NCI-H2107 treated with DMSO at 0.1 percent for 48 hours (cell line): ENCODE measurements at regions not wholly inside any gene's neighbourhood (a gene's known extent, or its start where the extent isn't known, plus 50 kb on each side); places are given as distances from the start of the nearest gene placed in this dataset.
"Not testable (repeated sequence)": the region's sequence is repeated elsewhere in the genome, so short reads cannot be mapped to it uniquely, and the experiment has no call there.

ENCODE experiments used
- DNase-seq: peaks from one replicate; lab custom pipeline; 2025; ENCODE audit not compliant: unreplicated experiment; lab: John Stamatoyannopoulos, UW

DNA sequence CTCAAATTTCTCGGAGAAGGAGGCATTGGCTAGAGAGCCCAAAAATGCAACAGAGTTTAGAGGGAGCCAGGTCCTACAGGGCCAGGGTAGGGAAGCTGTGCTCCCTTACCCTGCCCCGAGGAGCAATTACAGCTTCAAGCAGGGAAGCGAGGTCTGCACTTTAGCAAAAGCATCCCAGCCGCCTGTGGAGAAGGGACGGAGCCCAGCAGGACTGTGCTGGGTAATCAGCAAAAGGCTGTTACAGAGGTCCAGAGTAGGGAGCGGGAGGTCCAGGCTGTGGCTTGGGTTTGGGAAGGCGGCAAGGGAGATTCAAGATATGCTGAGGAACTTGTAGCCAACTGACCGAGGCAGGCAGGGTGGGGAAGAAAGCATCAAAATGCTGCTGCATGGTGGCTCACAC is 162.6 kb downstream of the TMEM132E start:
- DNase-seq, result no peak

DNA sequence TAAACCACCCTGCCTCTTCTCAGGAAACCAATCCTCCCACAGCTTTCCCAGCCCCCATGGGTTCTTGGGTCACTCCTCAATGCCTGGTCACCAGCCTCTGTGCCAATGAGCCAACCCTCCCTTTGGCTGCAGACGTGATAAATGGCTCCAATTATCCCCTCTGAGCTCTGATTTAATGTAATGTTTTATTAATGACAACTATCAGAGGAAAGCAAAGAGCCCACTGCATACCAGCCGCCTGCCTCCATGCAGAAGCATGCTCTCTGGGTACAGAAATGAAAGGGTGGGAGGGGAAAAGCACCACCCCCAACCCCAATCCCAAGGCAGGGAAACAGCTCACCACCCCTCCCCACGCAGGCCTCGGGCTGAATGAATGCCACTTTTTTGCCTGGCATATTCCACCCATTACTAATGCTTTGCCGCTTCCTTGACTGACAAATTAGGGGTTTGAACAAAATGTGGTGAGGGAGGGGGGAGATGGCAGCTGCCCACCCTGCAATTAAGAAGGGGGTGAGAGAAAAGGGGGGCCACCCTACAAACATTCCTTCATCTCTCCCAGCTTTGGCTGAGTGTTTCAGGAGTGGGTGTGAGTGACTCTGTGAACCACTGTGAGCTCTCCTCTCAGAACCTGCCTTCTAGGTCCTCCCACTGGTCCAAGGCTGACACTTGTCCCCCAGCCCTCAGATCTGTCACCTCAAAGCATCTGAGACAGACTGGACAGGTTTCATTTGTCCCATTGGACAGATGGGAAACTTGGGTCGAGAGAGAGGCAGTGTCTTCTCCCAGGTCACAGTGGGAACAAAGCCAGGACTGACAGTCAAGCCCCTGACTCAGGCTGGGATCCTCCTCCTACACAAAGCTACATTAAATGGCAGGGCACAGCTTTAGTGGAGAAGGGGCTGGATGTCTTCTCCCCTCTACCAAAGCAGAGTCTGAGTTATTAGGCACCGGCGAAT is 161.5 kb downstream of the TMEM132E start:
- no peak for DNase-seq

- DNase-seq, result no peak
These were observed 160.0 kb downstream of the TMEM132E start for GRCh38 chr17:34739386-34739785.

- DNase-seq, result not testable (repeated sequence)
These were observed 158.3 kb downstream of the TMEM132E start for GRCh38 chr17:34737673-34738072.

DNA sequence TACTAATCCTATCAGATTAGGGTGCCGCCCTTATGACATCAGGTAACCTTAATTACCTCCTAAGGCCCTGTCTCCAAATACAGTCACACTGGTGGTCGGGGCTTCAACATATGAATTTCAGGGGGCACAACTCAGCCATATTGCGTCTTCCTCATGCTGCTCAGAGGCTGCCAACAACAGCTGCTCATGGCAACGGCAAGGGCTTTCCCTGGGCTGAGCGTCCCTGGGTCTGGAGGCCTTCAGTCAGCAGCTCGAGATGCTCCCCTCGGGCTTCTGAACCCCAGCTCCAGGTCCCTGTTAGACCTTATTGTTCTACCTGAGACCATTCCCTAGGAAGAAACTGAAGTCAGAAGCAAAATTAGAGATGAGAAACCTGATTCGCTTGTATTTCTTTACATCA is 157.2 kb downstream of the TMEM132E start:
- no peak for DNase-seq

- DNase-seq, result no peak
These were observed 154.0 kb downstream of the TMEM132E start for GRCh38 chr17:34733333-34733732.

GRCh38 chr17:34730816-34731215 is 151.4 kb downstream of the TMEM132E start:
- no peak for DNase-seq

- no peak for DNase-seq
These were observed 149.5 kb downstream of the TMEM132E start for GRCh38 chr17:34728771-34729310.

- no peak for DNase-seq
These were observed 148.2 kb downstream of the TMEM132E start for GRCh38 chr17:34727601-34728000.

DNA sequence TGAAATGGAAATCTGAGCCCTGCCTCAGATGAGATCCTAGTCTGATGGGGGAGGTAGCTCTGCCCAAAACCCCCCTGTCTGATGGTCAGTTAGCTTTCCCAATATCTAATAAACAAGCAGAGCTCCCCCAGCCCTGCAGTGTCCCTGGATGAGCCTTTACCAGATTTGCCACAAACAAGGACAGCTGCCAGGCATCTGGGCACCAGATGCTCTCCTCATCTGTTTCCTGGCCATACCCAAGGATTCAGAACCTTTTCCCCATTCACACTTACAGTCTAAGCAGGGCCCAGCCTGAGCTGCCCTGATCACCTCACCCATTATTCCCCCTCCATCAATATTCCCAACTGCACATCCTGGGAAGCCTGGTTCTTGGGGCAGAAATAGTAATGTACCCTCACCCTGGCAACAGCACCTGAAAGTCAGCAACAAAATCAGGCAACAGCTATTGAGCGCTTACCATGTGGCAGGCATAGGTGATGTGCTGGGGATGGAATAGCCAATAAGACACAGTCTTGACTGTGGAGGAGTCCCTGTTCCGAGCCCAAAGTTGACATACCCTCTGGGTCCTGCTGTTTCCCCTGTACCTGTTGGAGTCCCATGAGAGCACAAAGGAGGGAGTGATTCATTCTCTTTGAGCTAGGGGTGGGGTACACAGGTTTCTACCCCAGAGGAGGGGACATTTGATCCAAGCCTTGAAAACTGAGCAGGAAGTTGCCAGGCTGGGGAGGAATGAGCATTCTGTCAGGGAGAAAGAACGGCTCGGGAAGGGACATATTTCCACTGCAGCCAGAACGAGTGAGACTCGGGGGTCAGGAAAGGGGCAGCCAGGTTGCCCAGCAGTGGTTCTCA is 147.4 kb downstream of the TMEM132E start:
- no peak for DNase-seq

- DNase-seq, result no peak
These were observed 146.3 kb downstream of the TMEM132E start for GRCh38 chr17:34725725-34726124.

DNA sequence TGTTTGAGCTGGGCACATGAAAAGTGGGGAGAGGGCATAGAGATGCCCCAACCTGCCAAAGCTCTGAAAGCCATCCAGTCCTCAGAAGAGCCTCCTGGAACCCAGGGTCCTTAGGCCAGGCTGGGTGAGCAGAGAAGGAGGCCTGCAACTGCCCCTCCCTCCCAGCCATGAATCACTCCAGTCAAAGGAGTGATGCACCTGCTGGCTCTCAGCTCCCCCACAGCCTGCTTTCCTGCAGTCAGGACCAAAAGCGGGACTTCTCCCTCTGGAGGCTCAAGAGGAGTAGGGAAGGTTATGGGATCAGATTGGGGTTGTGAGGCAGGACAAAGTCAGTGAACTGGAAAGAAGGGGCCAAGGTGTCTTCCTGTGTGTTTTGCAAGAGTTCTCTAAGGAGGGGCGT is 145.6 kb downstream of the TMEM132E start:
- peak; percentile 62 for DNase-seq

GRCh38 chr17:34723875-34724274 is 144.5 kb downstream of the TMEM132E start:
- DNase-seq, result peak; percentile 64

GRCh38 chr17:34721326-34721725 is 141.9 kb downstream of the TMEM132E start:
- no peak for DNase-seq

DNA sequence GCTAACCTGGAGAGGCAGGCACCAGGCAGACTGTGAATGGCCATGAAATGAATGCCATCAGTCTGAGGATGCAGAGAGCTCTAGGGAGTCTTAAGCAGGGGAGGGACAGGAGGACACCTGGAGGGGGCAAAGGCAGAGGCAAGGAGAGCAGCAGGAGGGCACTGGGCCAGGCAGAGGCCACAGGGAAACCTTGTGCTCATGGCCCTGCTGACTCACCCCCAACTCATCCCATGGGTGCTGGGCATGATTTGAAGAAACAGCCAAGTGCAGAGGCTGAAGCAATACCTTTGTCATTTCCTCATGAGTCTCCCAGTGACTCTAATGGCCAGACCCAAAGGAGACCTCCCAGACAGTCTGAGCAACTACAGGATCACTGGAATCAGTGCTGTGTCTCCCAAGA is 141.4 kb downstream of the TMEM132E start:
- DNase-seq, result no peak

DNA sequence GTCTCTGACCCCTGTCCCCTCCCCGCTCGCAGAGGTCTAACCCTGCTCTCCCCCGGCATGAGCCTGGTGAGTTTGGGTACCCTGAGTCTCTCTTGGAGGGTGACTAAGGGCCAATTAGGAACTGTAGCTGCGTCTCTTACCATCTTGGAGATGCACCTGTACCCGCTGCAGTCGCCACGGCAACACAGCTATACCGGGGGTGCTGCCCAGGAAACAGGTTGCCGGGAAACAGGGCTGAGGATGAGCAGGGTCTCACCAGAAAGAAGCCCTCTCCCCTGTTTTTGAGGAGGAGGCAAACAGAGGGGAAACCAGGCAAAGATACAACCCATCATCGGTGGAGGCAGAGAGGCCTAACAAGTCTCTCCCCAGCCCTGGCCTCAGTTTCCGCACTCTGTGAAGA is 140.2 kb downstream of the TMEM132E start:
- DNase-seq, result no peak

DNA sequence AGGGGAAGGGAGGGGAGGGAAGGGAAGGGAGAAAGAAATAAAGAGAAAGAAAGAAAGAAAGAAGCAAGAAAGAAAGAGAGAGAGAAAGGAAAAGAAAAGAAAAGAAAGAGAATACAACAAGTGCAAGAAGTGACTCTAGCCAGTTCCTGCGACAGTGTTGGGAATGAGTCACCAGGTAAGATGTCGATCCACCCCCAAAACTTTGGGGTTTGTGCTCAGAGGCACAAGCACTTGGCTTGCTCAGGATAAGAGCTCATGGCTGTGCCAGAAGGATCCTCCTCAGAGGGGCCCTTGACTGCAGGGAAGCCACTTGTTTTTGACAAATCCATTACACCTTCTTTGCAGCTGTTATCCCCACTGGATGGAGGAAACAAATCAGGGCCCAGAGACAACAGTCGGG is 137.7 kb downstream of the TMEM132E start:
- DNase-seq, result no peak

- DNase-seq, result no peak
These were observed 136.9 kb downstream of the TMEM132E start for GRCh38 chr17:34716291-34716690.

DNA sequence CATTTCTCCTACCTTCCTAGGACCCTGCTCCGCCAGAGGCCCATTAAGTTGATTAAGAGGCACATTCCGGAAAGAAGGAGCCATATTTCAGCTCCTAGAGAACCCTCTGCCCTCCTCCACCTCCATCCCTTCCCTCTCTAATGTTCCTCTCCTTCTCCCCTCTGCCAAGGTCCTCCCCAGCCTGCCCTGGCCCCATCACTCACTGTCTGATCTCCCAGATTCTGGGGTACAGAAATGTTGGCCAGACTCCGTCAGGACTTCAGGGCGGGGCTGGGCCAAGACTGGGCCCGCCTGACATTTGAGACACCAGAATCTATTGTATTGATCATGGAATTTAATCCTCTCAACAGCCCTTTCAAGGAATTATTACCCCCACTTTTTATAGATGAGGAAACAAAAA is 136.1 kb downstream of the TMEM132E start:
- no peak for DNase-seq

DNA sequence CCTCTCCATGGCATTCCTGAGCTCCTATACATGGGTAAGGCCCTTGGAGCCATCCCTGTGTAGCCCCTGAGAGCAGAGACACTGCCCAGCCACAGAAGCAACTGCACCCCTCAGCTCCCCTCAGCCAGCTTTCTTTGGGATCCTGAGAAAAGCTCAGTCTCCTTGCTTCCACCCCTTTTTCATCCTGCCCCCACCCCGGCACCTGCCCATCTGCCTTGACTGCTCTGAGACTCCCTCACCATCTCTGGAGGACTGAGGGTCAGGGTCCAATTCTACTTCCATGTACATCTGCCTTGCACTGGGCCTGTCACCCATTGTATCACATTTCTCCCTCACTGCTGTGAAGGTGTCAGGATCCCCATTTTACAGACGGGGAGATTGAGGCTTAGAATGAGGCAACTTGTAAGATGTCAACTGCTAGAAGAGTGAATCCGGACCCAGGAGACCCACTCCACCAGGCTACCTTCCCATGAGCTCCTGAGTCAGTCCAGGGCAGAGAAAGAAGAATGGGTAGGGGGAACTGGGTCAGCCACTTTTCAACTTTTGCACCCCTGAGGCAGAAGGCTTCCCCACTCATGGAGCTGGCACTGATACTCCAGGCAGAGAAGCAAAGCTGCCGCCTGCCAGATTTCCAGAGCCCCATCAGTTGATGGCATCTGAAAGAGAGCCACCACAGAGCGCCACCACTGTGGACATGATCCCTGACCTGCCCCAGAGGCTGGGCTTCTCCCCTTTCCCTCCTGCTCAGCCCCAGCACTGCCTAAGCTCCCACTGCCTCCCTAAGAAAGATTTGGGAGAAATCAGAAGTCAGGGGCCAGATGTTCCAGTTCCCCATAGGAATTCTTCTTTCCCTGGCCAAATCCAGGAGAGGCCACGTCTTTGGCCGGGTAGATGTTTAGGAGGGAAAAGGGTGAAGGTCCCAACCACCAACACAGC is 135.4 kb downstream of the TMEM132E start:
- DNase-seq, result no peak

DNA sequence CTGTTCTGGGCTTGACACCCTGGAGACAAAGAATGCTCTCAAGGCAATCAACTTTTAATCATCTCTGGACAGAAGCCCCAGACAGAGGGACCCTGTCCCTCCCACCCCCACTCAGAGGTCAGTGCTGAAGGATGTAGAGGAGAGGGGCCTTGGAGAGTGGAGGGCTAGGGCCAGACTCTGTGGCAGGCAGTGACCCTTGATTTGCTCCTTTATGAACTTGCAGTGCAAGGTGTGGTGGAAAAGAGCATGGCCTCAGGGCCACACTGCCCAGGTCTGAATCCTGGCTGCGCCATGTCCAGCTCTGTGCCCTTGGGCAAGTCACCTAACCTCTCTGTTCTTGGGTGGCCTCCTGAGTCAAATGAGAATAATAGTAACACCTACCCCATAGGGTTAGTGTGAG is 134.3 kb downstream of the TMEM132E start:
- DNase-seq, result no peak
